Esophagus squamous epithelium (tissue), 5 donors: ENCODE measurements at regions not wholly inside any gene's neighbourhood (a gene's known extent, or its start where the extent isn't known, plus 50 kb on each side); places are given as distances from the start of the nearest gene placed in this dataset.

ENCODE experiments used
- DNase-seq: peaks from one replicate; lab custom pipeline; 2025; lab: John Stamatoyannopoulos, UW
- H3K27ac ChIP-seq, 4 donors: fragments of 200-600 bp; sonication (generic); one replicate each; pipeline ENCODE4 v1.5.1; 2016 to 2019; ENCODE audit warnings: mild to moderate bottlenecking in 1 of 4
- H3K27me3 ChIP-seq, 4 donors: fragments of 200-600 bp; sonication (generic); 1 replicate in 3 of 4; 2 replicates in 1 of 4; pipeline versions ENCODE4 v1.5.1 to v1.6.0; 2017 to 2021; ENCODE audit warnings: antibody characterized with exemption in 1 of 4
- H3K36me3 ChIP-seq, 3 donors: fragments of 200-600 bp; sonication (generic); one replicate each; pipeline ENCODE4 v1.5.1; 2016 to 2019
- H3K4me1 ChIP-seq, 3 donors: fragments of 200-600 bp; sonication (generic); one replicate each; pipeline ENCODE4 v1.5.1; 2017 to 2019
- H3K4me3 ChIP-seq, 4 donors: fragments of 200-600 bp; sonication (generic); 1 replicate in 3 of 4; 2 replicates in 1 of 4; pipeline ENCODE4 v1.5.1; 2016 to 2019; ENCODE audit warnings: mild to moderate bottlenecking in 2 of 4, moderate library complexity in 1 of 4
- H3K9me3 ChIP-seq, 3 donors: fragments of 200-600 bp; sonication (generic); one replicate each; pipeline ENCODE4 v1.5.1; 2016 to 2019
- CTCF ChIP-seq, 6 experiments: fragments of 450-650 bp in 4 of 6; fragments of 200-600 bp in 2 of 6; sonication (generic) in 2 of 6; IDR thresholded peaks; one replicate each; pipeline ENCODE4 v1.5.1; 2016 to 2019; ENCODE audit warnings: antibody characterized with exemption in 6 of 6, mild to moderate bottlenecking in 4 of 6, moderate library complexity in 4 of 6
- POLR2A ChIP-seq, 4 donors: fragments of 450-650 bp; IDR thresholded peaks; one replicate each; pipeline ENCODE4 v1.6.1; 2017; ENCODE audit warnings: antibody characterized with exemption in 4 of 4, mild to moderate bottlenecking in 4 of 4, moderate library complexity in 3 of 4
- WGBS, 2 donors: methylation state at CpG; one replicate each; pipeline ENCODE4 v1.1.5; 2018; 5-methylcytosine and 5-hydroxymethylcytosine counted together
- intact Hi-C: fragments of 100-400 bp; cut with DNase I; formaldehyde crosslinking; loops from one replicate; pipeline ENCODE4 v1.15.0; 2022
- donor health status: DM: yes; HTN: yes; CAD: no.

GRCh38 chr5:2011481-2012411, 129.0 kb upstream of the IRX4 start:
- Histone ChIP-seq H3K36me3 (no peaks in the 10 kb centered on the region), H3K4me1 (peaks cover 4 to 36% (median 5%) of the 10 kb centered on the region in 3 donors), H3K27ac (no peak overlapping the region), H3K27me3 (peaks cover 0 to 16% (median 0%) of the 10 kb centered on the region in 4 donors), H3K4me3 (no peak overlapping the region), H3K9me3 (no peaks in the 10 kb centered on the region)
- 54 to 64% methylated on average over 11 to 13 of the region's 18 CpGs for WGBS, 2 donors
- no peak for DNase-seq
- intact Hi-C loops, result no loop called here
- TF ChIP-seq POLR2A (IDR thresholded peaks at IDR 0.05) (no peak), CTCF (IDR thresholded peaks at IDR 0.05) (no peak)

- peaks cover 4 to 36% (median 5%) of the 10 kb centered on the region in 3 donors for H3K4me1 ChIP-seq
- no peaks in the 10 kb centered on the region for H3K9me3 ChIP-seq
- no peak overlapping the region for H3K4me3 ChIP-seq
- DNase-seq, result no peak
- H3K27me3 ChIP-seq, result peaks cover 0 to 18% (median 0%) of the 10 kb centered on the region in 4 donors
- H3K27ac ChIP-seq, result no peak overlapping the region
- H3K36me3 ChIP-seq, result no peaks in the 10 kb centered on the region
- TF ChIP-seq POLR2A (IDR thresholded peaks at IDR 0.05) (no peak), CTCF (IDR thresholded peaks at IDR 0.05) (no peak)
- WGBS, 2 donors, result 79 to 82% methylated on average over 2 to 3 of the region's 3 CpGs
- intact Hi-C loops, result no loop called here
Measured at GRCh38 chr5:2010940-2011339, 128.2 kb upstream of the IRX4 start.

GRCh38 chr5:2009986-2010914, 127.5 kb upstream of the IRX4 start:
- TF ChIP-seq POLR2A (IDR thresholded peaks at IDR 0.05), result no peak
- TF ChIP-seq CTCF (IDR thresholded peaks at IDR 0.05), result no peak
- Histone ChIP-seq H3K27ac (no peak overlapping the region), H3K36me3 (no peaks in the 10 kb centered on the region), H3K27me3 (peaks cover 0 to 22% (median 0%) of the 10 kb centered on the region in 4 donors), H3K9me3 (no peaks in the 10 kb centered on the region), H3K4me1 (peaks cover 4 to 36% (median 5%) of the 10 kb centered on the region in 3 donors), H3K4me3 (no peak overlapping the region)
- no peak for DNase-seq
- intact Hi-C loops, result no loop called here
- 90 to 91% methylated on average over 8 to 11 of the region's 22 CpGs for WGBS, 2 donors

GRCh38 chr5:2008851-2009629, 126.3 kb upstream of the IRX4 start:
- Histone ChIP-seq H3K36me3 (no peaks in the 10 kb centered on the region), H3K4me3 (no peak overlapping the region), H3K9me3 (no peaks in the 10 kb centered on the region), H3K27ac (peak overlapping the region in 2 of 4 donors; percentile 4 to 63), H3K27me3 (peaks cover 0 to 34% (median 1%) of the 10 kb centered on the region in 4 donors), H3K4me1 (peaks cover 4 to 36% (median 5%) of the 10 kb centered on the region in 3 donors)
- intact Hi-C loops, result no loop called here
- DNase-seq, result no peak
- 67 to 78% methylated on average over 13 of the region's 15 CpGs for WGBS, 2 donors
- TF ChIP-seq POLR2A (IDR thresholded peaks at IDR 0.05), result no peak
- no peak for TF ChIP-seq CTCF (IDR thresholded peaks at IDR 0.05)
